OCI-LY7 (cell line): ENCODE measurements at regions not wholly inside any gene's neighbourhood (a gene's known extent, or its start where the extent isn't known, plus 50 kb on each side); places are given as distances from the start of the nearest gene placed in this dataset.

Source experiments
- BruUV-seq: library from RNA; stranded (reverse); fragments of 400-500 nt; replicated peaks from 2 replicates; lab custom pipeline; 2021; lab: Mats Ljungman, UMichigan
- CTCF ChIA-PET: fragments of 300-600 bp; sonication (Branson Sonifier 250); formaldehyde crosslinking; loops from one replicate; lab custom pipeline; 2022; ENCODE audit warnings: antibody characterized with exemption; ENCODE audit not compliant: unreplicated experiment; lab: Charles Lee
- POLR2A ChIA-PET: fragments of 300-600 bp; sonication (Branson Sonifier 250); formaldehyde crosslinking; loops from one replicate; lab custom pipeline; 2022; ENCODE audit warnings: antibody characterized with exemption; lab: Charles Lee
- DNase-seq: peaks from one replicate; pipeline ENCODE4 v3.0.0-alpha.2; 2015; ENCODE audit warnings: low spot score
- H2AFZ ChIP-seq: fragments of 200-600 bp; sonication (generic), shearing (Covaris generic); 2 replicates; pipeline ENCODE4 v1.6.1; 2014; ENCODE audit warnings: mild to moderate bottlenecking, antibody characterized with exemption, low read length, moderate library complexity
- H3K27ac ChIP-seq: fragments of 200-600 bp; sonication (generic); 2 replicates; pipeline ENCODE4 v1.5.1; 2014; ENCODE audit warnings: mixed run types, low read depth, mild to moderate bottlenecking, moderate library complexity, low read length, inconsistent platforms; ENCODE audit not compliant: poor library complexity, severe bottlenecking
- H3K36me3 ChIP-seq: fragments of 200-600 bp; sonication (generic); 2 replicates; pipeline ENCODE4 v1.6.1; 2014; ENCODE audit warnings: mild to moderate bottlenecking, antibody characterized with exemption, low read length, moderate library complexity, mixed read lengths; ENCODE audit not compliant: insufficient read depth
- H3K4me1 ChIP-seq: fragments of 200-600 bp; sonication (generic); 2 replicates; pipeline ENCODE4 v1.5.1; 2014; ENCODE audit warnings: mild to moderate bottlenecking, low read length; ENCODE audit not compliant: insufficient read depth, poor library complexity, severe bottlenecking
- H3K4me2 ChIP-seq: fragments of 200-600 bp; sonication (generic); 2 replicates; pipeline ENCODE4 v1.6.1; 2014; ENCODE audit warnings: mild to moderate bottlenecking, low read length
- H3K4me3 ChIP-seq: fragments of 200-600 bp; sonication (generic); 2 replicates; pipeline ENCODE4 v1.5.1; 2014; ENCODE audit warnings: mild to moderate bottlenecking, low read depth, low read length; ENCODE audit not compliant: poor library complexity, severe bottlenecking
- H3K79me2 ChIP-seq: fragments of 200-600 bp; sonication (generic); 2 replicates; pipeline ENCODE4 v1.6.1; 2016; ENCODE audit warnings: low read depth, mild to moderate bottlenecking, low read length, moderate library complexity, mixed read lengths; ENCODE audit not compliant: insufficient read depth
- H3K9me2 ChIP-seq: fragments of 200-600 bp; sonication (generic); 2 replicates; pipeline ENCODE4 v1.6.1; 2016; ENCODE audit warnings: mild to moderate bottlenecking, low read length, mixed read lengths; ENCODE audit not compliant: insufficient read depth
- H3K9me3 ChIP-seq: fragments of 200-600 bp; sonication (generic); 2 replicates; pipeline ENCODE4 v1.6.1; 2014; ENCODE audit warnings: mild to moderate bottlenecking, mixed run types, low read length, mixed read lengths
- H4K20me1 ChIP-seq: fragments of 200-600 bp; sonication (generic); 2 replicates; pipeline ENCODE4 v1.6.1; 2014; ENCODE audit warnings: mild to moderate bottlenecking, antibody characterized with exemption, low read length, moderate library complexity, mixed read lengths; ENCODE audit not compliant: insufficient read depth
- CTCF ChIP-seq: fragments of 200-600 bp; sonication (generic); conservative IDR thresholded peaks from 2 replicates; pipeline ENCODE4 v1.5.1; 2014; ENCODE audit warnings: mild to moderate bottlenecking, antibody characterized with exemption, low read length, moderate library complexity, mixed read lengths
- EZH2phosphoT487 ChIP-seq: fragments of 200-600 bp; sonication (generic); IDR thresholded peaks from 2 replicates; pipeline ENCODE4 v1.6.1; 2018; ENCODE audit warnings: low read depth, borderline replicate concordance, mild to moderate bottlenecking, mixed run types, antibody characterized with exemption, low read length, moderate library complexity, mixed read lengths
- intact Hi-C: fragments of 100-400 bp; cut with micrococcal nuclease; formaldehyde crosslinking; loops from one replicate; pipeline ENCODE4 v1.10.0; 2022; ENCODE audit not compliant: unreplicated experiment

- Histone ChIP-seq H3K79me2 (no peaks in the 10 kb centered on the region), H2AFZ (no peak overlapping the region), H3K4me1 (no peaks in the 10 kb centered on the region), H3K4me2 (no peak overlapping the region), H3K9me2 (no peaks in the 10 kb centered on the region), H3K9me3 (no peaks in the 10 kb centered on the region), H3K36me3 (no peaks in the 10 kb centered on the region), H3K4me3 (no peak overlapping the region), H4K20me1 (no peaks in the 10 kb centered on the region), H3K27ac (no peak overlapping the region)
- no TSS peak for BruUV-seq
- CTCF ChIA-PET, result no interaction called here
- intact Hi-C loops, result no loop called here
- POLR2A ChIA-PET, result no interaction called here
- TF ChIP-seq EZH2phosphoT487 (no peak), CTCF (no peak)
- no peak for DNase-seq
Measured at GRCh38 chr12:30296486-30296885, 399.2 kb downstream of the IPO8 start.

DNA sequence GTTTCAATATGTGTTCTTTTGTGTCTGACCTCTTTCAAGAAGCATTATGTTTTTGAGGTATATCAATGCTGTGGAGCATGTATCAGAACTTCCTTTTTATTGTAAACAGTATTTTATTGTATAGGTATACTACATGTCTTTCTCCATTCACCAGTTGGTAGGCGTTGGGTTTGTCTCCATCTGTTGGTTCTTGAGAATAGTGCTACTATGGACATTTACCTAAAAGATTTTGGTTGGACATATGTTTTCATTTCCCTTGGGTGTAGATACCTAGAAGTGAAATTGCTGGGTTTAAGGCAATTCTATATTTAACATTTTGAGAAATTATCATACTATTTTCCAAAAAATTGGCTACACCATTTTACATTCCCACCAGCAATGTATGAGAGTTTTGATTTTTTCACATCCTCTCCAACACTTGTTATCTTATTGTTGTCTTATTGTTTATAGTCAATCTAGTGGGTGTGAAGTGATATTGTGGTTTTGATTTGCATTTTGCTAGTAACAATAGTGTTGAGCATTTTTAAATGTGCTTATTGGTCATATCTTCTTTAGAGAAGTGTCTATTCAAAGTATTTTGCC lies 409.2 kb downstream of the IPO8 start:
- CTCF ChIA-PET, result no interaction called here
- no TSS peak for BruUV-seq

More for the DNA sequence above, 409.2 kb downstream of the IPO8 start:
- Histone ChIP-seq H4K20me1 (no peaks in the 10 kb centered on the region), H3K4me1 (no peaks in the 10 kb centered on the region), H3K4me2 (no peak overlapping the region), H3K9me3 (no peaks in the 10 kb centered on the region), H2AFZ (no peak overlapping the region), H3K79me2 (no peaks in the 10 kb centered on the region), H3K27ac (no peak overlapping the region), H3K4me3 (no peak overlapping the region), H3K36me3 (no peaks in the 10 kb centered on the region), H3K9me2 (no peaks in the 10 kb centered on the region)
- intact Hi-C loops, result no loop called here
- peak; percentile 9 for DNase-seq
- POLR2A ChIA-PET, result no interaction called here
- TF ChIP-seq CTCF (peak; percentile 70), EZH2phosphoT487 (no peak)
